ENCODE measurements at regions not wholly inside any gene's neighbourhood (a gene's known extent, or its start where the extent isn't known, plus 50 kb on each side); places are given as distances from the start of the nearest gene placed in this dataset.

DNA sequence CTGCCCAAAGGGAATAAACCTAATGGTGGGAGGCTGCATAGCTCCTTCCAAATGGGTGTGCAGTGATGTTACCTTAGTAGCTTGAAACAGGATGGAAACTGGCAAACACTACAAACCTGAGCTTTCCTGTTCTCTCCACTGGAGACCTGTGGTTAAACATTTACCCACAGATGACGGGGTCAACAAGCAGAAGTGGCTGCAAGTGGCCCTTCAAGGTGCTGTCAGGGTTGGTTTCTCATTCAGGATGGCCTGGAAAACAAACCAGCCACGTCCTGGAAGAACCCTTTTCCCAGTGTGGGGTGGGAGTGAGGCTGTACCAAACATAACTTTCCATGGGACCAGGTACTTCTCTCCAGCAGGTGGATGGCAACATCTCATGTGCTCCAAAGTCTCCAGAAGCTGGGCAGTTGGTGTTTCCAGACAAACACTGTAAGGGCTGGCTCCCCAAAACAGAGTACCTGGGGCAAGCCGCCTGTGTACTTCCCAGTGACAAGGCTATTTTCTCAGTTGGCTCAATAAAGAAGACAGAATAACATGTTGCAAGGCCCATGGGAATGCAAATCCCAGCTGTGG is 67.5 kb downstream of the DNAJB9 start:
- H3K27me3 ChIP-seq (ENCODE audit: insufficient read depth, low read length, poor library complexity): no peaks in the 10 kb centered on the region
- no peak overlapping the region for H2BK5ac ChIP-seq (ENCODE audit: low read length)
- no peak overlapping the region for H3K4me3 ChIP-seq (ENCODE audit: low read length)
- H3K23ac ChIP-seq (ENCODE audit: low read length): no peak overlapping the region
- H3K18ac ChIP-seq (ENCODE audit: low read length): no peak overlapping the region
- no peaks in the 10 kb centered on the region for H3K79me1 ChIP-seq (ENCODE audit: low read length)
- no peak overlapping the region for H2BK15ac ChIP-seq (replicated peaks; ENCODE audit: low read depth)
- H3K56ac ChIP-seq (ENCODE audit: low read length): no peak overlapping the region
- no peaks in the 10 kb centered on the region for H3K36me3 ChIP-seq (ENCODE audit: control insufficient read depth, insufficient read depth, low read length)
- H3K4me1 ChIP-seq (ENCODE audit: control insufficient read depth, low read depth, low read length): no peaks in the 10 kb centered on the region
- H3K4me2 ChIP-seq (ENCODE audit: low read length): no peak overlapping the region
- no peak for DNase-seq
- no peak overlapping the region for H2AK5ac ChIP-seq (ENCODE audit: low read length)
- no peak overlapping the region for H3K27ac ChIP-seq (ENCODE audit: low read depth, low read length)
- no peak overlapping the region for H3K9ac ChIP-seq (ENCODE audit: low read length)
- H4K8ac ChIP-seq (ENCODE audit: low read depth, low read length): no peak overlapping the region
- no peak overlapping the region for H3K4ac ChIP-seq (ENCODE audit: low read depth, low read length)
- no CpG with 5 or more reads among the region's 3 CpGs for WGBS (ENCODE audit: extremely low coverage, insufficient coverage, low lambda C conversion rate)
- H3K79me2 ChIP-seq (ENCODE audit: control insufficient read depth, insufficient read depth, low read length): no peaks in the 10 kb centered on the region
- H2BK120ac ChIP-seq (ENCODE audit: low read depth, low read length): no peak overlapping the region
- no peak overlapping the region for H4K5ac ChIP-seq (ENCODE audit: low read length)

- Histone ChIP-seq H4K5ac (ENCODE audit: low read length) (no peak overlapping the region), H2BK120ac (ENCODE audit: low read depth, low read length) (no peak overlapping the region), H3K4me1 (ENCODE audit: control insufficient read depth, low read depth, low read length) (no peaks in the 10 kb centered on the region), H3K4me3 (ENCODE audit: low read length) (no peak overlapping the region), H3K4ac (ENCODE audit: low read depth, low read length) (no peak overlapping the region), H3K23ac (ENCODE audit: low read length) (no peak overlapping the region), H2BK5ac (ENCODE audit: low read length) (no peak overlapping the region), H3K36me3 (ENCODE audit: control insufficient read depth, insufficient read depth, low read length) (no peaks in the 10 kb centered on the region), H3K56ac (ENCODE audit: low read length) (no peak overlapping the region), H4K8ac (ENCODE audit: low read depth, low read length) (no peak overlapping the region), H3K79me2 (ENCODE audit: control insufficient read depth, insufficient read depth, low read length) (no peaks in the 10 kb centered on the region), H2BK15ac (replicated peaks; ENCODE audit: low read depth) (no peak overlapping the region), H2AK5ac (ENCODE audit: low read length) (no peak overlapping the region), H3K9ac (ENCODE audit: low read length) (no peak overlapping the region), H3K27me3 (ENCODE audit: insufficient read depth, low read length, poor library complexity) (no peaks in the 10 kb centered on the region), H3K4me2 (ENCODE audit: low read length) (no peak overlapping the region), H3K18ac (ENCODE audit: low read length) (no peak overlapping the region), H3K27ac (ENCODE audit: low read depth, low read length) (no peak overlapping the region), H3K79me1 (ENCODE audit: low read length) (no peaks in the 10 kb centered on the region)
- no CpG with 5 or more reads among the region's 1 CpG for WGBS (ENCODE audit: extremely low coverage, insufficient coverage, low lambda C conversion rate)
- no peak for DNase-seq
Observed at GRCh38 chr7:108642126-108642525, 72.5 kb downstream of the DNAJB9 start.

DNA sequence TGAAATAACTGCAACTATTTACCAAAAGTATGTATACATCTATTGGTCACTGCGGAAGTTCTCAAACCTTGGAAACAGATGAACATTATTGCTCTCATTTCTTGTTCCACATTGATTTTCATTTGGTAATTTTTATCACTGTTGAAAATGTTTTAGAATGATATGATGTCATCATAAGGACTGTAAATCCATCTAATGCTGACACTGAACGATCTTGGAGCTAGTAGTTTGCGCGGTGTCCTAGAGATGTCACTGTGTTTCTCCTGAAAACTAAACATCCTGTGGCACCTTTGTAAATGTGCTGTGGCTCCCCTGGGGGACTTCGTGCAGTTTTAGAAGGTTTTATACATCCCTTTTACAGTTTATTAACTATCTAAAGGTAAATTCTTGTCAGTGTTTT is 73.5 kb downstream of the DNAJB9 start:
- Histone ChIP-seq H2BK5ac (ENCODE audit: low read length) (no peak overlapping the region), H3K27ac (ENCODE audit: low read depth, low read length) (no peak overlapping the region), H4K8ac (ENCODE audit: low read depth, low read length) (no peak overlapping the region), H3K56ac (ENCODE audit: low read length) (no peak overlapping the region), H3K4me3 (ENCODE audit: low read length) (no peak overlapping the region), H3K9ac (ENCODE audit: low read length) (no peak overlapping the region), H3K27me3 (ENCODE audit: insufficient read depth, low read length, poor library complexity) (no peaks in the 10 kb centered on the region), H2BK120ac (ENCODE audit: low read depth, low read length) (no peak overlapping the region), H4K5ac (ENCODE audit: low read length) (no peak overlapping the region), H3K79me2 (ENCODE audit: control insufficient read depth, insufficient read depth, low read length) (no peaks in the 10 kb centered on the region), H3K36me3 (ENCODE audit: control insufficient read depth, insufficient read depth, low read length) (no peaks in the 10 kb centered on the region), H3K4ac (ENCODE audit: low read depth, low read length) (no peak overlapping the region), H3K4me1 (ENCODE audit: control insufficient read depth, low read depth, low read length) (no peaks in the 10 kb centered on the region), H3K79me1 (ENCODE audit: low read length) (no peaks in the 10 kb centered on the region), H2AK5ac (ENCODE audit: low read length) (no peak overlapping the region), H2BK15ac (replicated peaks; ENCODE audit: low read depth) (no peak overlapping the region), H3K4me2 (ENCODE audit: low read length) (no peak overlapping the region), H3K23ac (ENCODE audit: low read length) (no peak overlapping the region), H3K18ac (ENCODE audit: low read length) (no peak overlapping the region)
- no CpG with 5 or more reads among the region's 5 CpGs for WGBS (ENCODE audit: extremely low coverage, insufficient coverage, low lambda C conversion rate)
- no peak for DNase-seq

DNA sequence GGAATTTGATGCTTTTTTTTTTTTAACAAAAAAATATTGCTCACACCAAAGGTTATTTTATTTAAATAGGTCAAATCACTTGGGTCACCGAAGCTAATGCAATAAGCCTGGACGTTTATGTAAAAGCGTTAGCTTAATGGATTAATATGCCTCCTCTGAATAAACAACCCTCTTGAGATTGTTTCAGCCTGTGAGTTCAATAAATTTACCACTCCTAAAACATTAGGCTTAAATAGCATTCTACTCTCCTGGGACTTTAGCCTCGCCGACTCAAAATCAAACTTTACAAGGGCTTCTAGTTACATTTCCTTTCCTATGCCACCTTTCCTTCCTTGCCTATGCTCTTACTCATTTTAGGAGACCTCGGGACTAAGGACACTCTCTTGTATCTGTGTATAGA is 79.3 kb downstream of the DNAJB9 start:
- H2BK5ac ChIP-seq (ENCODE audit: low read length): no peak overlapping the region
- no peak overlapping the region for H3K18ac ChIP-seq (ENCODE audit: low read length)
- no peak overlapping the region for H3K56ac ChIP-seq (ENCODE audit: low read length)
- H2BK120ac ChIP-seq (ENCODE audit: low read depth, low read length): no peak overlapping the region
- no CpG with 5 or more reads among the region's 6 CpGs for WGBS (ENCODE audit: extremely low coverage, insufficient coverage, low lambda C conversion rate)
- no peak overlapping the region for H2BK15ac ChIP-seq (replicated peaks; ENCODE audit: low read depth)
- H3K36me3 ChIP-seq (ENCODE audit: control insufficient read depth, insufficient read depth, low read length): no peaks in the 10 kb centered on the region
- no peak overlapping the region for H3K4me2 ChIP-seq (ENCODE audit: low read length)
- H4K5ac ChIP-seq (ENCODE audit: low read length): no peak overlapping the region
- no peaks in the 10 kb centered on the region for H3K79me1 ChIP-seq (ENCODE audit: low read length)
- H3K4ac ChIP-seq (ENCODE audit: low read depth, low read length): no peak overlapping the region
- H3K79me2 ChIP-seq (ENCODE audit: control insufficient read depth, insufficient read depth, low read length): no peaks in the 10 kb centered on the region
- H3K4me3 ChIP-seq (ENCODE audit: low read length): no peak overlapping the region
- DNase-seq: no peak
- H3K4me1 ChIP-seq (ENCODE audit: control insufficient read depth, low read depth, low read length): no peaks in the 10 kb centered on the region
- H3K27me3 ChIP-seq (ENCODE audit: insufficient read depth, low read length, poor library complexity): no peaks in the 10 kb centered on the region
- H3K9ac ChIP-seq (ENCODE audit: low read length): no peak overlapping the region
- H2AK5ac ChIP-seq (ENCODE audit: low read length): no peak overlapping the region
- no peak overlapping the region for H3K27ac ChIP-seq (ENCODE audit: low read depth, low read length)
- H3K23ac ChIP-seq (ENCODE audit: low read length): no peak overlapping the region
- H4K8ac ChIP-seq (ENCODE audit: low read depth, low read length): no peak overlapping the region

DNA sequence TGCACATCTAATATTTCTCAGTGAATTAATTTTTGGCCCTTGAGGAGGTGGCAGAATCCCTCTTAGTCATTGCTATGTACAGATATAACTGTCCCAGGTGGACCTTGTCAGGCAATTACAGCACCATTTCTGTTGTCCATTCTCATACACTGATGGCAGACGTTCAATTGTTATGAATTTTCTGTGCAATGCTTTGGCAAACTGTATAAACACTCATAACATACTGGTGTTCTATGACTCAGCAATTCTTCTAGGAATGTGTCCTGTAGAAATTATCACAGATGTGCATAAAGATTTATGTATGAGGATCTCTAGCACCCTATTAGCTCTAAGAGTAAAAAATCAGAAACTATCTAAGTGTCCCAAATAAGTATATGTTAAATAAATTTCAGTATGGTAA is 80.8 kb downstream of the DNAJB9 start:
- Histone ChIP-seq H3K4me1 (ENCODE audit: control insufficient read depth, low read depth, low read length) (no peaks in the 10 kb centered on the region), H3K4ac (ENCODE audit: low read depth, low read length) (no peak overlapping the region), H2BK15ac (replicated peaks; ENCODE audit: low read depth) (no peak overlapping the region), H3K27ac (ENCODE audit: low read depth, low read length) (no peak overlapping the region), H3K36me3 (ENCODE audit: control insufficient read depth, insufficient read depth, low read length) (no peaks in the 10 kb centered on the region), H3K79me2 (ENCODE audit: control insufficient read depth, insufficient read depth, low read length) (no peaks in the 10 kb centered on the region), H3K9ac (ENCODE audit: low read length) (no peak overlapping the region), H4K5ac (ENCODE audit: low read length) (no peak overlapping the region), H4K8ac (ENCODE audit: low read depth, low read length) (no peak overlapping the region), H2BK120ac (ENCODE audit: low read depth, low read length) (no peak overlapping the region), H3K79me1 (ENCODE audit: low read length) (no peaks in the 10 kb centered on the region), H2AK5ac (ENCODE audit: low read length) (no peak overlapping the region), H3K27me3 (ENCODE audit: insufficient read depth, low read length, poor library complexity) (no peaks in the 10 kb centered on the region), H3K23ac (ENCODE audit: low read length) (no peak overlapping the region), H2BK5ac (ENCODE audit: low read length) (no peak overlapping the region), H3K4me2 (ENCODE audit: low read length) (no peak overlapping the region), H3K18ac (ENCODE audit: low read length) (no peak overlapping the region), H3K4me3 (ENCODE audit: low read length) (no peak overlapping the region), H3K56ac (ENCODE audit: low read length) (no peak overlapping the region)
- DNase-seq: no peak
- no CpG with 5 or more reads among the region's 1 CpG for WGBS (ENCODE audit: extremely low coverage, insufficient coverage, low lambda C conversion rate)

DNA sequence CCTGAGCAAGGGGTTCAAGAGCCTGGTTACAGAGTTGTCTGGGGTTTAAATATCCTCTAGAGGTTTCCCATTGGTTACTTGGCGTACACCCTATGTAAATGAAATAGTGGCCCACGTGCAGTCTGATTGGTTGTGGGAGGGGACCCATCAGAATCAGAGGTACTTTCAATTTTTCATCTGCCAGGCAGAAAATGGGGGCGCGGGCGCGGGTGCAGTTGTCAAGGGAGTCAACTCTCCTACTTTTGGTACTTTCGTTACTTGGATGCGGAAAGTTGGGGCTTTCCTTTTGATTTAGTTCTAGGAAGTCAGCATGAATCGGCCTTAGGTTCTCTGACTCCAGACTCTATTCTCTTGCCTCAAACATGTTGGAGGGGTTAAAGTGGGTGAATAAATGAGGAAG is 83.2 kb downstream of the DNAJB9 start:
- no peak overlapping the region for H3K9ac ChIP-seq (ENCODE audit: low read length)
- no peak overlapping the region for H3K27ac ChIP-seq (ENCODE audit: low read depth, low read length)
- no peak overlapping the region for H2AK5ac ChIP-seq (ENCODE audit: low read length)
- no peaks in the 10 kb centered on the region for H3K27me3 ChIP-seq (ENCODE audit: insufficient read depth, low read length, poor library complexity)
- H3K56ac ChIP-seq (ENCODE audit: low read length): no peak overlapping the region
- H3K23ac ChIP-seq (ENCODE audit: low read length): no peak overlapping the region
- H3K4me1 ChIP-seq (ENCODE audit: control insufficient read depth, low read depth, low read length): no peaks in the 10 kb centered on the region
- no peak overlapping the region for H3K4me2 ChIP-seq (ENCODE audit: low read length)
- no peaks in the 10 kb centered on the region for H3K79me2 ChIP-seq (ENCODE audit: control insufficient read depth, insufficient read depth, low read length)
- H4K5ac ChIP-seq (ENCODE audit: low read length): no peak overlapping the region
- H3K4ac ChIP-seq (ENCODE audit: low read depth, low read length): no peak overlapping the region
- H3K36me3 ChIP-seq (ENCODE audit: control insufficient read depth, insufficient read depth, low read length): no peaks in the 10 kb centered on the region
- no peak overlapping the region for H2BK5ac ChIP-seq (ENCODE audit: low read length)
- no peak overlapping the region for H3K4me3 ChIP-seq (ENCODE audit: low read length)
- no peak for DNase-seq
- no peak overlapping the region for H4K8ac ChIP-seq (ENCODE audit: low read depth, low read length)
- H3K18ac ChIP-seq (ENCODE audit: low read length): no peak overlapping the region
- no CpG with 5 or more reads among the region's 9 CpGs for WGBS (ENCODE audit: extremely low coverage, insufficient coverage, low lambda C conversion rate)
- H2BK120ac ChIP-seq (ENCODE audit: low read depth, low read length): no peak overlapping the region
- H3K79me1 ChIP-seq (ENCODE audit: low read length): no peaks in the 10 kb centered on the region
- no peak overlapping the region for H2BK15ac ChIP-seq (replicated peaks; ENCODE audit: low read depth)

Data from mesendoderm (in vitro differentiated cells).